HFF-Myc (cell line): ENCODE measurements at regions not wholly inside any gene's neighbourhood (a gene's known extent, or its start where the extent isn't known, plus 50 kb on each side); places are given as distances from the start of the nearest gene placed in this dataset.

Source experiments
- DNase-seq: peaks from one replicate; pipeline ENCODE4 v3.0.0-alpha.2; 2011; ENCODE audit warnings: low read depth; ENCODE audit errors: extremely low read depth
- H3K4me3 ChIP-seq: replicated peaks from 2 replicates; pipeline ENCODE4 v1.5.1; 2011; ENCODE audit warnings: low read depth, mild to moderate bottlenecking, control low read depth, low read length
- TF ChIP-seq, protein P1 (sequence below): IDR thresholded peaks from 2 replicates; pipeline ENCODE4 v1.5.1; 2012; ENCODE audit warnings: mild to moderate bottlenecking, low read depth, low read length, control low read depth; ENCODE audit errors: missing control alignments

DNA sequence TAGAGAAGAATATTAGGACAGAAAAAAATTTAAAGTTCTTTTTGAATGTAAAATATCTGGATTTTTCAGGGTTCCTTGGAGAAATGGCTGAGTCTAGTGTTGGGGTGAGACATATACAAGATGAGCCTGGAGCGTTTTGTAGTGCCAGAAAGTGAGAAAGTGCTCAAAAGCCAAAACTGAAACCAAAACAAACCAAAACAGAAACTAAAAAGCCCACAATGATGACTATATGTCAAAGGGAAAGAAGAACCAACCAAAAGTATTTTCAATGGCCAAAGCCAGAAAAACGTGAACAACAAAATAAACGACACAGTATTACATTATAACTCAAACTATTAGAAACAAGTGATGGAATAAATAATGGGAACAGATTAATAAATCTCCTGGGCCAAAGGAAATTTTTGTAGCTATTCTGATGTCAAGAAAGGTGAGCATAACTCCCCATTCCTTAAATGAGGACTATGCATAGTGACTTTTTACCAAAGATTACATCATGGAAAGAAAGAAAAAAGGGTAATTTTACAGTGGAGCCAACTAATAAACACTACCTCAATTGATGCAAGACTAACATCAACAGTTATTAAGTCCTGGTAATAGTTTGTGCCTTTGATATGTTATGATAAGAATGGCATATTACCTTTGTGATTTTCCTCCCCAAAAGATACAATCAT lies 1137.6 kb downstream of the C4orf33 start:
- DNase-seq: no peak
- no peak overlapping the region for H3K4me3 ChIP-seq

DNA sequence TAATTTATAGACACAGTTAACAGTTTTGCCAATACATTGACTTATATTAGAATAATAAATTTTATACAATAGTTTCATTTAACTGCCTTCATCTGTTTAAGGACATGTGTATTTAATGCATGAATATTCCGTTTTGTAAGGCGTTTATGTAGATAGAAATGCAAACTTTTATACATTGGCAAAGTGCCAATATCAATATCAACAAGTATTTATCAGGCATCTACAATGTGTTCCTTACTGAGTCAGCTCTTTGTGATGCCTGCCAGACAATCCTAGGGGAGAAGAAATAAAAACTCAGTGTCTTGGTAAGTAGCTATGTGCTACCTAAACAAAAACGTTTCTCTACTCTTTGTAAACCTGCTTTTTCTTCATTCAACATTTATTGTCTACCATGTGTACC lies 1142.2 kb downstream of the C4orf33 start:
- no peak overlapping the region for H3K4me3 ChIP-seq
- no peak for DNase-seq
- TF ChIP-seq, protein P1, sequence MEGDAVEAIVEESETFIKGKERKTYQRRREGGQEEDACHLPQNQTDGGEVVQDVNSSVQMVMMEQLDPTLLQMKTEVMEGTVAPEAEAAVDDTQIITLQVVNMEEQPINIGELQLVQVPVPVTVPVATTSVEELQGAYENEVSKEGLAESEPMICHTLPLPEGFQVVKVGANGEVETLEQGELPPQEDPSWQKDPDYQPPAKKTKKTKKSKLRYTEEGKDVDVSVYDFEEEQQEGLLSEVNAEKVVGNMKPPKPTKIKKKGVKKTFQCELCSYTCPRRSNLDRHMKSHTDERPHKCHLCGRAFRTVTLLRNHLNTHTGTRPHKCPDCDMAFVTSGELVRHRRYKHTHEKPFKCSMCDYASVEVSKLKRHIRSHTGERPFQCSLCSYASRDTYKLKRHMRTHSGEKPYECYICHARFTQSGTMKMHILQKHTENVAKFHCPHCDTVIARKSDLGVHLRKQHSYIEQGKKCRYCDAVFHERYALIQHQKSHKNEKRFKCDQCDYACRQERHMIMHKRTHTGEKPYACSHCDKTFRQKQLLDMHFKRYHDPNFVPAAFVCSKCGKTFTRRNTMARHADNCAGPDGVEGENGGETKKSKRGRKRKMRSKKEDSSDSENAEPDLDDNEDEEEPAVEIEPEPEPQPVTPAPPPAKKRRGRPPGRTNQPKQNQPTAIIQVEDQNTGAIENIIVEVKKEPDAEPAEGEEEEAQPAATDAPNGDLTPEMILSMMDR: no peak

More for the DNA sequence above, 1137.6 kb downstream of the C4orf33 start:
- TF ChIP-seq, protein P1: no peak

DNA sequence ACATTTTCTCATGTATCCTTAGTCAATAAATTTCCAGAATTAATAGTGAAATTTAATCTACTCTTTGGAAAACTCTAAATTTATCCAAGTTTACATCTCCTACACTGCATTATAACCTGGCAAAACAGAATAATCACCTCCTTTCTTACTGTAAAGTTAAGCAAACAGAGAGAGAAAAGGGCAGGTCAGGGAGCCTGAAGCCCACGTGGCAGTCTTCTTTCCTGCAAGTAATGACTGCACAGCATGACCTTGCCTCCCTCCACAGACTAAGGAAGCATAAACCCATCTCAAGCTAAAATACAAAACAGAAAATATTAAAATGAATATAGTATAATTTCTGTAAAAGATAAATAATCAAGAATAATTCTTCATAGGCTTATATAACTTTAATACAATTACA lies 1153.0 kb downstream of the C4orf33 start:
- no peak for DNase-seq
- TF ChIP-seq, protein P1: no peak
- H3K4me3 ChIP-seq: no peak overlapping the region

DNA sequence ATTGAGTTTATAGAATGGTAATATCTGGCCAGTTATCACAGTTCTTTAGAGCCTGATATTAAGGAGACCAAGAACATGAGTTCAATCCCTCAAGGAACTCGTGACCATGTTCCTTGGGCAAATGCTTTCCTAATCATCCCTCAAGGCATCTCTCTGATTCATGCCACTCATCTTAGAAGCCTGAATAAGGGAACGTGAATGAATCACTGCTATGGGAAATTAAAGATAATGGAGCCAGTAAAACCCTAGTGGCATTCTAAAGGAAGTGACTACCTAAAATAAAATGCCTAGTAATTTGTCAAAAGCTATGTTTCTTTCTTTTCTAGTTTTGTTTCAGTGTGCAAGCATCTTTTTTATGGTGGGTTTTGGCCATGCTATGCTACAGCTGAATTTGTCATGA lies 1161.3 kb downstream of the C4orf33 start:
- DNase-seq: no peak
- no peak overlapping the region for H3K4me3 ChIP-seq

DNA sequence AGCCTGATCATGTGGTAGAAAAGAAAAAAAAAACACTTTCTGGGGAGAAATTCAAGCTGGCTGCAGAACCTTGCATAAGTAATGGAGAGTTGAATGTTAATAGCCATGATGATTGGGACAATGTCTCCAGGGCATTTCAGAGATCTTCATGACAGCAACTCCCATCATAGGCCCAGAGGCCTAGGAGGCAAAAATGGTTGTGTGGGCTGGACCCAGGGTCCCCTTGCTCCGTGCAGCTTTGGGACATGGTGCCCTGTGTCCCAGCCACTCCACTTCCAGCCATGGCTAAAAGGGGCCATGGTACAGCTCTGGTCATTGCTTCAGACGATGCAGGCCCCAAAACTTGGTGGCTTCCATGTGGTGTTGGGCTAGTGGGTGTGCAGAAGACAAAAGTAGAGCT lies 1170.9 kb downstream of the C4orf33 start:
- DNase-seq: no peak
- TF ChIP-seq, protein P1: no peak
- H3K4me3 ChIP-seq: no peak overlapping the region

More for the DNA sequence above, 1161.3 kb downstream of the C4orf33 start:
- TF ChIP-seq, protein P1: no peak

DNA sequence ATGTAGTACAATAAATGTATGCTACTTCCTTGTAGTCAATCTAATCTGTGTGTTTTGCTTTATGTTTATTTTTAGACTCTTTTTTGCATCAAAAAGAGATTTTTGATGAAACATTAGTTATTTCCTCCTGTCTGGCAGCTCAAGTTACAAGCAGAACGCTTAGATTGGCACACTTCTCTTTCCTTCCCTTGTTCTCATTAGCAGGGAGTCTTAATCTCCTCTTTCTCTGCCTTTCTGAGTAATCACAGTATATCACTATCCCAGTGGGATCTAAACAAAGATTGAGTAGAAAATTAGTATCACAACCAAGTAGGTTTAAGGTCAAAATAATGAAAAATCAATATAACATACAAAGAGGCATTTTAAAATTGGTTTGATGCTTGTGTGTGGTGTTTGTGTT lies 1192.6 kb downstream of the C4orf33 start:
- no peak overlapping the region for H3K4me3 ChIP-seq
- DNase-seq: no peak
- TF ChIP-seq, protein P1: no peak

DNA sequence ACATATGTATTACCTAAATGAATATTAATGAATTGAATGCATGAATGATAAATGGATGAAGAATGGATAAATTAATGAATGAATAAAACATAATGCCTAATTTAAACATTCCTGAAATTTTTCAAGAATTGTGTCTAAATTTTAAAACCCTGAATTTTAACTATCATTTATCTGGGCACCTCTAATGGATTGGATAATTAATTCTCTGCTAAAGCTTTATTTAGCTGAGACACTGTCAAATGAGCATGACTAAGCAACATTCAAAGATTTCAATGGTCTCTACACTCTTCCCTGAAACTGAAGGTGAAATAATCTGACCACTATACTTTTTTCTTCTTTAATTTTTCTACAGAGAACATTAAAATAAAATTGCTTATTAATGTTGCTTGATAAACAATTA lies 1197.7 kb downstream of the C4orf33 start:
- no peak for DNase-seq

More for the DNA sequence above, 1197.7 kb downstream of the C4orf33 start:
- no peak overlapping the region for H3K4me3 ChIP-seq
- TF ChIP-seq, protein P1: no peak
